ENCODE measurements at regions not wholly inside any gene's neighbourhood (a gene's known extent, or its start where the extent isn't known, plus 50 kb on each side); places are given as distances from the start of the nearest gene placed in this dataset.

DNA sequence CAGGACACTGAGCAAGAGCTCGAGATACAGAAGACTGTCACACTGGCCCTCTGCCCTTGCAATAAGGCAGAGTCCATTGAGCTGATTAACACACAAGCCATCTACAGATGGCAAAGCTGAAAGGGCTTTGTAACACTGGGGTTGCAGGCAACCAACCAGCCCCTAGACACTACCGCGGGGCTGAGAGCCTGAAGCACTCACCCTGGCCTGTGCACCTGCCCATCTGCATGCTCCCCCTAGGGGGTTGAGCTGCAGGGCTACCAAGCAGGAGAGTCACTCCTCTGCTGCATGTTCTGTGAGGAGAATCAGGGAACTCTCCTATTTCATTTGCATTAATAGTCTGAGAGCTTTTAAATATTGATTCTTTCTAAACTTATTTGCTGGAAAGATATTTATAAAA is 128.1 kb upstream of the VIPR2 start:
- Histone ChIP-seq H3K27me3 (replicated peaks; ENCODE audit: control insufficient read depth, insufficient read depth, low read length) (no peaks in the 10 kb centered on the region), H3K4me3 (replicated peaks; ENCODE audit: low read depth, low read length) (no peak overlapping the region), H3K36me3 (ENCODE audit: control insufficient read depth, insufficient read depth, low read length) (no peaks in the 10 kb centered on the region)
- TF ChIP-seq, protein P1, sequence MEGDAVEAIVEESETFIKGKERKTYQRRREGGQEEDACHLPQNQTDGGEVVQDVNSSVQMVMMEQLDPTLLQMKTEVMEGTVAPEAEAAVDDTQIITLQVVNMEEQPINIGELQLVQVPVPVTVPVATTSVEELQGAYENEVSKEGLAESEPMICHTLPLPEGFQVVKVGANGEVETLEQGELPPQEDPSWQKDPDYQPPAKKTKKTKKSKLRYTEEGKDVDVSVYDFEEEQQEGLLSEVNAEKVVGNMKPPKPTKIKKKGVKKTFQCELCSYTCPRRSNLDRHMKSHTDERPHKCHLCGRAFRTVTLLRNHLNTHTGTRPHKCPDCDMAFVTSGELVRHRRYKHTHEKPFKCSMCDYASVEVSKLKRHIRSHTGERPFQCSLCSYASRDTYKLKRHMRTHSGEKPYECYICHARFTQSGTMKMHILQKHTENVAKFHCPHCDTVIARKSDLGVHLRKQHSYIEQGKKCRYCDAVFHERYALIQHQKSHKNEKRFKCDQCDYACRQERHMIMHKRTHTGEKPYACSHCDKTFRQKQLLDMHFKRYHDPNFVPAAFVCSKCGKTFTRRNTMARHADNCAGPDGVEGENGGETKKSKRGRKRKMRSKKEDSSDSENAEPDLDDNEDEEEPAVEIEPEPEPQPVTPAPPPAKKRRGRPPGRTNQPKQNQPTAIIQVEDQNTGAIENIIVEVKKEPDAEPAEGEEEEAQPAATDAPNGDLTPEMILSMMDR (IDR thresholded peaks at IDR 0.05; ENCODE audit: insufficient read depth, low read length, poor library complexity, severe bottlenecking): no peak
- no peak for DNase-seq (ENCODE audit: extremely low read depth, insufficient read length)

DNA sequence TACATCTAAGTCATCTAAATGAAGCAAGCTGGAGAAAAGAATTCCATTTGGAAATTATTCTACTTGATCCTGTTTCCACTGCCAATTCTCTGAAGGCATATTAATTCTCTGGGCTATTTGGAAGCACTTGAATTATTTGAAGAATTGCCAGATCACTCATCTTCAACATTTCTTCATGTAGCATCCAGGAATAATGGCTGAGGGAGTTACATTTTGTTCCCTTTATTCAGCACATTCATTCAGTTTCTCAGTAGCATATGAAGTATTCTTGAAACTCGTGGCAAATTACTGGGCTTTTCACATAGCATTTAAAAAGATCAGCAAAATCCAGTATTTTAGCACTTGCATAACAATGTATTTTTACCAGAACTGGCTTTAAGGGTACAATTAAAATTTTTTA is 127.1 kb upstream of the VIPR2 start:
- TF ChIP-seq, protein P1 (IDR thresholded peaks at IDR 0.05; ENCODE audit: insufficient read depth, low read length, poor library complexity, severe bottlenecking): no peak
- no peak overlapping the region for H3K4me3 ChIP-seq (replicated peaks; ENCODE audit: low read depth, low read length)
- no peaks in the 10 kb centered on the region for H3K27me3 ChIP-seq (replicated peaks; ENCODE audit: control insufficient read depth, insufficient read depth, low read length)
- DNase-seq (ENCODE audit: extremely low read depth, insufficient read length): no peak
- H3K36me3 ChIP-seq (ENCODE audit: control insufficient read depth, insufficient read depth, low read length): no peaks in the 10 kb centered on the region

DNA sequence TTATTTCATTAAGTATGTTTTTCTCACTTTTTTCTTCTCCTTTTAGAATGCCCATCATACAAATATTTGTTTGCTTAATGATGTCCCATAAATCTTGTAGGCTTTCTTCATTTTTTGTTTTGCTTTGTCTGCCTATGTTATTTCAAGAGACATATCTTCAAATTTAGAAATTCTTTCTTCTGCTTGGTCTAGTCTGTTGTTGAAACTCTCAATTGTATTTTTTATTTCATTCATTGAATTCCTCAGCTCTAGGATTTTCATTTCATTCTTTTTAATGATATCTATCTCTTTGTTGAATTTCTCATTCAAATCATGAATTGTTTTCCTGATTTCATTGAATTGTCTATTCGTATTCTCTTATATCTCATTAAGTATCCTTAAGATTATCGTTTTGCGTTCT is 125.1 kb upstream of the VIPR2 start:
- TF ChIP-seq, protein P1 (IDR thresholded peaks at IDR 0.05; ENCODE audit: insufficient read depth, low read length, poor library complexity, severe bottlenecking): no peak
- no peak for DNase-seq (ENCODE audit: extremely low read depth, insufficient read length)
- no peak overlapping the region for H3K4me3 ChIP-seq (replicated peaks; ENCODE audit: low read depth, low read length)
- no peaks in the 10 kb centered on the region for H3K27me3 ChIP-seq (replicated peaks; ENCODE audit: control insufficient read depth, insufficient read depth, low read length)
- H3K36me3 ChIP-seq (ENCODE audit: control insufficient read depth, insufficient read depth, low read length): no peaks in the 10 kb centered on the region

DNA sequence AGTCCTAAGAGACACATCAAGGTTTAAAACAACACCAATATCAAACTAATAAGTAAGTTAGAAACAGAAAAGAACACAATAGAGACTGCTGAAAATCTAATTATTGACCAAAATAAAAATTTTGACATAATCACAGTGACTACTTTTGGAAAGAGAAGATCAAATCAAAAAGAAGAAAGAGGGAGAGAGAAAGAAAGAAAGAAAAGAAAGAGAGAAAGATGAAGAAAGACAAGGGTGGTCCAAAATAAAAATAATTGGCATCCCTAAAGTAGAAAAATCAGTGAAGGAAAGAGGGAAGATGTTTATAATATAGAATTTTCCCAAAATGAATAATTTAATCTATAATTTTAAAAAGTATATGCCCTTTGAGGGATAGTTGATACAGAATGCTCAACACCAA is 118.8 kb upstream of the VIPR2 start:
- no peak for DNase-seq (ENCODE audit: extremely low read depth, insufficient read length)
- no peaks in the 10 kb centered on the region for H3K27me3 ChIP-seq (replicated peaks; ENCODE audit: control insufficient read depth, insufficient read depth, low read length)
- no peaks in the 10 kb centered on the region for H3K36me3 ChIP-seq (ENCODE audit: control insufficient read depth, insufficient read depth, low read length)
- TF ChIP-seq, protein P1 (IDR thresholded peaks at IDR 0.05; ENCODE audit: insufficient read depth, low read length, poor library complexity, severe bottlenecking): no peak
- no peak overlapping the region for H3K4me3 ChIP-seq (replicated peaks; ENCODE audit: low read depth, low read length)

DNA sequence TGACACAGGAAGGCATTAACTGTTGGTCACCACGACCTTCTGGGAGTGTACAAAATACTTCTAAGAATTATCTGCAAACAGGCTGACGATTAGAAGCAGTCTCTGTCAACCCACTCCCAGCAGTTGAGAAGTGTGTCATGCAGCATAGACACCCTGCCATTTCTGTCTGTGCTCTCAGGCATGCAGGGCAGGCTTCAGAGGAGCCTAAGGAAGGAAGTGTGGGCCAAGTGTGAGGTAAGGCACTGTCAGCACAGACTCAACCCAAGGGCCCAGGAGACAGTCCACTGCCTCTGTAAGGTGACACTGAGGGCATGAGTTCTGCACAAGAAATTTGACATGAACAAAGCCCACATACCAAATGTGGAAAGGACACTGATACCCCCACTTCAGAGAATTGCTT is 109.0 kb upstream of the VIPR2 start:
- Histone ChIP-seq H3K4me3 (replicated peaks; ENCODE audit: low read depth, low read length) (no peak overlapping the region), H3K36me3 (ENCODE audit: control insufficient read depth, insufficient read depth, low read length) (no peaks in the 10 kb centered on the region), H3K27me3 (replicated peaks; ENCODE audit: control insufficient read depth, insufficient read depth, low read length) (no peaks in the 10 kb centered on the region)
- DNase-seq (ENCODE audit: extremely low read depth, insufficient read length): no peak
- TF ChIP-seq, protein P1 (IDR thresholded peaks at IDR 0.05; ENCODE audit: insufficient read depth, low read length, poor library complexity, severe bottlenecking): no peak

DNA sequence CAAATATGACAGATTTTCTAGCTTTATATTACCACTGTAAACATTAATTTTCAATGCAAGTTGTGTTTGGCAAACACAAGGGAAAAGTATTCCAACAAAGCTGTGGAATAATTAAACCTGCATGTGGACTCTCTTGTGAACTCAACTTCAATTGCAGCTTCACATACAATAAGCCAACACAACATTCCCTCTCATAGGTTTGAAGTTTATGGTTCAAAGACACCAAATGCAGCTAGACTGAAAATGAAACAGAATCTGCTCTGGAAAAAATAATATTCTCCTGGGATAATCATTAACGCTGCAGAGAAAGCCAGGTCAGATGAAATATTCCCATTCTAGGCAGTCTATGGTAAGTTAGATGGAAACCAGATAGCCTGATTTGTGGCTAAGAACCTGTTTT is 105.8 kb upstream of the VIPR2 start:
- no peak for DNase-seq (ENCODE audit: extremely low read depth, insufficient read length)
- Histone ChIP-seq H3K27me3 (replicated peaks; ENCODE audit: control insufficient read depth, insufficient read depth, low read length) (no peaks in the 10 kb centered on the region), H3K36me3 (ENCODE audit: control insufficient read depth, insufficient read depth, low read length) (no peaks in the 10 kb centered on the region), H3K4me3 (replicated peaks; ENCODE audit: low read depth, low read length) (no peak overlapping the region)
- TF ChIP-seq, protein P1 (IDR thresholded peaks at IDR 0.05; ENCODE audit: insufficient read depth, low read length, poor library complexity, severe bottlenecking): no peak

Measured in GM06990 (cell line).